ENCODE measurements at regions not wholly inside any gene's neighbourhood (a gene's known extent, or its start where the extent isn't known, plus 50 kb on each side); places are given as distances from the start of the nearest gene placed in this dataset.

GRCh38 chr9:551986-552929 is 289.2 kb upstream of the DMRT1 start:
- no peak for DNase-seq

- no peak for DNase-seq
Measured at GRCh38 chr9:555493-555892, 286.0 kb upstream of the DMRT1 start.

- DNase-seq, result no peak
Measured at GRCh38 chr9:556199-556598, 285.3 kb upstream of the DMRT1 start.

- DNase-seq, result no peak
Measured at GRCh38 chr9:556675-557074, 284.8 kb upstream of the DMRT1 start.

GRCh38 chr9:557601-558201 is 283.8 kb upstream of the DMRT1 start:
- DNase-seq, result no peak

GRCh38 chr9:561427-561826 is 280.1 kb upstream of the DMRT1 start:
- no peak for DNase-seq

- DNase-seq, result no peak
Measured at GRCh38 chr9:563200-563599, 278.3 kb upstream of the DMRT1 start.

- DNase-seq, result no peak
Measured at GRCh38 chr9:565528-565927, 276.0 kb upstream of the DMRT1 start.

- DNase-seq, result no peak
Measured at GRCh38 chr9:567128-567746, 274.3 kb upstream of the DMRT1 start.

- no peak for DNase-seq
Measured at GRCh38 chr9:567747-568305, 273.7 kb upstream of the DMRT1 start.

GRCh38 chr9:569296-569695 is 272.2 kb upstream of the DMRT1 start:
- DNase-seq, result no peak

- DNase-seq, result no peak
Measured at GRCh38 chr9:570187-570586, 271.3 kb upstream of the DMRT1 start.

GRCh38 chr9:571066-571465 is 270.4 kb upstream of the DMRT1 start:
- no peak for DNase-seq

- no peak for DNase-seq
Measured at GRCh38 chr9:571741-572140, 269.8 kb upstream of the DMRT1 start.

GRCh38 chr9:573691-574410 is 267.6 kb upstream of the DMRT1 start:
- no peak for DNase-seq

GRCh38 chr9:575139-575538 is 266.4 kb upstream of the DMRT1 start:
- DNase-seq, result no peak

- DNase-seq, result no peak
Measured at GRCh38 chr9:580652-581342, 260.7 kb upstream of the DMRT1 start.

- peak; percentile 12 for DNase-seq
Measured at GRCh38 chr9:581673-582497, 259.6 kb upstream of the DMRT1 start.

GRCh38 chr9:582775-583174 is 258.7 kb upstream of the DMRT1 start:
- DNase-seq, result no peak

- DNase-seq, result no peak
Measured at GRCh38 chr9:587527-587926, 254.0 kb upstream of the DMRT1 start.

- no peak for DNase-seq
Measured at GRCh38 chr9:588981-589380, 252.5 kb upstream of the DMRT1 start.

All from NK-92 treated with Interleukin-12 subunit alpha and Interleukin-12 subunit beta, amount 100 ng/mL, for 24 hours (cell line).